Liver (tissue), 3 donors: ENCODE measurements at regions not wholly inside any gene's neighbourhood (a gene's known extent, or its start where the extent isn't known, plus 50 kb on each side); places are given as distances from the start of the nearest gene placed in this dataset.
A peak's percentile ranks its signal among the peaks of the same experiment; 100 is the strongest.

Source experiments
- CTCF ChIP-seq: fragments of 150-350 bp; IDR thresholded peaks from 2 replicates; pipeline ENCODE4 v1.5.1; 2017; ENCODE audit warnings: improper control_type of control experiment, low read depth, low read length; ENCODE audit not compliant: missing input control
- GABPA ChIP-seq, 2 donors: IDR thresholded peaks in 1 of 2; conservative IDR thresholded peaks in 1 of 2; 2 replicates each; pipeline ENCODE4 v1.6.1; 2016; ENCODE audit warnings: antibody characterized with exemption in 2 of 2, mild to moderate bottlenecking in 1 of 2, moderate library complexity in 1 of 2
- JUND ChIP-seq, 2 donors: IDR thresholded peaks; 2 replicates each; pipeline ENCODE4 v1.6.1; 2016; ENCODE audit warnings: antibody characterized with exemption in 2 of 2
- RAD21 ChIP-seq, 2 donors: IDR thresholded peaks; 2 replicates each; pipeline ENCODE4 v1.6.1; 2016; ENCODE audit warnings: antibody characterized with exemption in 2 of 2, mild to moderate bottlenecking in 2 of 2
- RXRA ChIP-seq, 2 donors: IDR thresholded peaks; 2 replicates each; pipeline ENCODE4 v1.6.1; 2017 to 2018; ENCODE audit warnings: antibody characterized with exemption in 2 of 2, mild to moderate bottlenecking in 1 of 2
- SP1 ChIP-seq: IDR thresholded peaks from 2 replicates; pipeline ENCODE4 v1.6.1; 2018; ENCODE audit warnings: antibody characterized with exemption, mild to moderate bottlenecking
- ZBTB33 ChIP-seq: IDR thresholded peaks from 2 replicates; pipeline ENCODE4 v1.6.1; 2016; ENCODE audit warnings: antibody characterized with exemption
- TF ChIP-seq, protein P1 (sequence below): IDR thresholded peaks from 2 replicates; pipeline ENCODE4 v1.6.1; 2016; ENCODE audit warnings: antibody characterized with exemption
- donor health status: healthy.
- donor health status: healthy.

- TF ChIP-seq SP1: no peak
- TF ChIP-seq CTCF: peak; percentile 26
- no peak for TF ChIP-seq RXRA (IDR thresholded peaks at IDR 0.05)
- TF ChIP-seq, protein P1, sequence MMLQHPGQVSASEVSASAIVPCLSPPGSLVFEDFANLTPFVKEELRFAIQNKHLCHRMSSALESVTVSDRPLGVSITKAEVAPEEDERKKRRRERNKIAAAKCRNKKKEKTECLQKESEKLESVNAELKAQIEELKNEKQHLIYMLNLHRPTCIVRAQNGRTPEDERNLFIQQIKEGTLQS: no peak
- TF ChIP-seq GABPA (IDR thresholded peaks at IDR 0.05 in 1 of 2, conservative IDR thresholded peaks at IDR 0.05 in 1 of 2): no peak
- TF ChIP-seq JUND (IDR thresholded peaks at IDR 0.05): no peak
- TF ChIP-seq ZBTB33: no peak
- TF ChIP-seq RAD21 (IDR thresholded peaks at IDR 0.05): peak; percentile 9 to 15
Measured at GRCh38 chr4:189090174-189090814, 850.4 kb upstream of the FRG1 start.
